ENCODE measurements at regions not wholly inside any gene's neighbourhood (a gene's known extent, or its start where the extent isn't known, plus 50 kb on each side); places are given as distances from the start of the nearest gene placed in this dataset.
A peak's percentile ranks its signal among the peaks of the same experiment; 100 is the strongest.

- DNase-seq (ENCODE audit: extremely low read depth in 1 of 11, low read depth in 9 of 11, low spot score in 4 of 11): no peak
Observed at GRCh38 chr16:65867276-65867960, 499.1 kb upstream of the CDH5 start.

- DNase-seq (ENCODE audit: extremely low read depth in 1 of 11, low read depth in 9 of 11, low spot score in 4 of 11): no peak
Observed at GRCh38 chr16:65863236-65863635, 503.3 kb upstream of the CDH5 start.

GRCh38 chr16:65861131-65861731 lies 505.3 kb upstream of the CDH5 start:
- no peak for DNase-seq (ENCODE audit: extremely low read depth in 1 of 11, low read depth in 9 of 11, low spot score in 4 of 11)

DNA sequence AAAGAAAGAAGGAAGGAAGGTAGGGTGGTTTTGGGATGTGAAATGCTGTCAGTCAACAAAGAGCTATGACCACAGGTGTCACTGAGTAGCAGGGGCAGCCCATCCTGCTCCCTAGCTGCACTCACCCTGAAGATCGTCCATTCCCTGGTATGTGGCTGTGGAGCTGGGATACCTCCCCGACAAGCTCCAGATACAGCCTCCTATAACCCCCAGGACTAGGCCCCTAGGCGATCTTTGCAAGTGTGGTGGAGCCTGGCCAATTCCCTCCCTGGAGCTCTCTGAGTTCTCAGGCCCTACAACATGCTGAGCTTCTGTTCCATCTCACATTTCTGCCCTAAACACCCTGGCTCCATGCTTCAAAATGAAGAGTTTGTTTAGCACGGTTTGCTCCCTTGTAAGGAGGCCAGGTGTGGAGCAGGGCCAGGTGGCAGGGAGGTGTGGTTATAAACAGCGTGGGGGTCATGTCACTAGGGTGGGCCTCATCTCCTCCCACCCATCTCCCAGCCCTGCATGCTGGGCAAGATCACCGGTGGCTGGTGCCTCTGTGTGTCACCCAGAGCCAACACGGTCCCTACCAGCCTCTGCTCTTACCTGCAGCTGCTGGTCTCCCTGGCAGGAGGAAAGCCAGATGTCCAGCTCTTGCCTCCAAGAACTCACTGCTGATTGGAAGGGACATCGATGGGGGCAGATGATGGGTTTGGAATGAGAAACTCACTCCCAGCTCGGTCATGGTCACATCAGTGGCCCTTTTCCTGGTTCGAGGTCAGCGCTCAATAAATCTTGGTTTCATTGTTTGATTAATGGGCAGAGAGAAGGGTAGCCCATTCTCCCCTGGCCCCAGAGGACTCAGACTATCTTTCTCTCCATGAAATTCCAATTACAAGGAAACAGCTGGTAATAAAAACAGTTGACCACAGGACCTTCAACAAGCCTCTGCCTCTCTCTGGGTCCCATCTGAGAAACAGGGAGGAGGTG lies 511.0 kb upstream of the CDH5 start:
- no peak for DNase-seq (ENCODE audit: extremely low read depth in 1 of 11, low read depth in 9 of 11, low spot score in 4 of 11)

- DNase-seq (ENCODE audit: extremely low read depth in 1 of 11, low read depth in 9 of 11, low spot score in 4 of 11): no peak
Observed at GRCh38 chr16:65846210-65846602, 520.3 kb upstream of the CDH5 start.

GRCh38 chr16:65845466-65846209 lies 520.9 kb upstream of the CDH5 start:
- DNase-seq (ENCODE audit: extremely low read depth in 1 of 11, low read depth in 9 of 11, low spot score in 4 of 11): no peak

DNA sequence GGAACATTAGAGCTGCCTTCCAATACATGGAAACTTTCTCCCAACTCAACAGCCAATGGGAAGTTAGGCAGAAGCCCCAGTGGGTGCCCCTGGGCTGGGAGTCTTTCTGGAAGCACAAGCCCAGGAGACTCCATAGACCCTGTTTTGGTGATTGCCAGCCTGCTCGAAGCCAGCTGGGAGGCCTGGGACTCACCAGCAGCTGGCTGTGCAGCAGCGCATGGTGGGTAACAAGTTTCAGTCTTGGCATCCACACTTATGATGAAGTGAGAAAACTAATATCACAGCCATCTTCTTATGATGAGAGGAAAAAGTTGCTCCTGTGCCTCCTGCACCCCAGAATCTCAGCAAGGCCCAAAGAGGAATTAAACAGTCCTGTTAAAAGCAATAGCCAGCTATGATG lies 522.5 kb upstream of the CDH5 start:
- DNase-seq (ENCODE audit: extremely low read depth in 1 of 11, low read depth in 9 of 11, low spot score in 4 of 11): no peak

DNA sequence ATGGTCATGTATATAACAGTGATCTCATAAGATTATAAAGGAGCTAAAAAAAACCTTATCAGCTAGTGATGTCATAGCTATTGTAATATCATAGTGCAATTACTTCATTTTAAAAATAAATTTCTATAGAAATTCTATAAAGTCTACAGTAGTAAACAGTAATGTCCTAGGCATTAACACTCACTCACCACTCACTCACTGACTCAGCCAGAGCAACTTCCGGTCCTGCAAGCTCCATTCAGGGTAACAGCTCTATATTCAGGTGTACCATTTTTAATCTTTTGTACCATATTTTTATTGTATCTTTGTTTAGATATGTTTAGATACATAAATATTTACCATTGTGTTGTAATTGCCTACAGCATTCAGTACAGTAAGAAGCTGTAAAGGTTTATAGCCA lies 524.4 kb upstream of the CDH5 start:
- no peak for DNase-seq (ENCODE audit: extremely low read depth in 1 of 11, low read depth in 9 of 11, low spot score in 4 of 11)

GRCh38 chr16:65838001-65838400 lies 528.5 kb upstream of the CDH5 start:
- no peak for DNase-seq (ENCODE audit: extremely low read depth in 1 of 11, low read depth in 9 of 11, low spot score in 4 of 11)

- DNase-seq (ENCODE audit: extremely low read depth in 1 of 11, low read depth in 9 of 11, low spot score in 4 of 11): no peak
Observed at GRCh38 chr16:65837464-65837863, 529.0 kb upstream of the CDH5 start.

DNA sequence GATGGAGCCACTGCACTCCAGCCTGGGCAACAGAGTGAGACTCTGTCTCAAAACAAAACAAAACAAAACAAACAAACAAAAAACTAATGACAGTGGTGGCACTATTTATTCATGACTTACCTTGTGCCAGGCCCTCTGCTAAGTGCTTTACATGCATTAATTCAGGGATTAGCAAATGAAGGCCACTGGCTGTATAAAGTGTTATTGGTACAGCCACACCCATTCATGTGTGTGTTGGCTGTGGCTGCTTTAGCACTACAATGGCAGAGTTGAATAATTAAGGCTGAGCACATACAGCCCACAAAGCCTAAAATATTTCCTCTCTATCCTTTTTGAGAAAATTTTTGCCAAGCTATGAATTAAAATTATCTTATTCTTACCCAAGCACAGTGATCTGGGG lies 531.8 kb upstream of the CDH5 start:
- DNase-seq (ENCODE audit: extremely low read depth in 1 of 11, low read depth in 9 of 11, low spot score in 4 of 11): no peak

DNA sequence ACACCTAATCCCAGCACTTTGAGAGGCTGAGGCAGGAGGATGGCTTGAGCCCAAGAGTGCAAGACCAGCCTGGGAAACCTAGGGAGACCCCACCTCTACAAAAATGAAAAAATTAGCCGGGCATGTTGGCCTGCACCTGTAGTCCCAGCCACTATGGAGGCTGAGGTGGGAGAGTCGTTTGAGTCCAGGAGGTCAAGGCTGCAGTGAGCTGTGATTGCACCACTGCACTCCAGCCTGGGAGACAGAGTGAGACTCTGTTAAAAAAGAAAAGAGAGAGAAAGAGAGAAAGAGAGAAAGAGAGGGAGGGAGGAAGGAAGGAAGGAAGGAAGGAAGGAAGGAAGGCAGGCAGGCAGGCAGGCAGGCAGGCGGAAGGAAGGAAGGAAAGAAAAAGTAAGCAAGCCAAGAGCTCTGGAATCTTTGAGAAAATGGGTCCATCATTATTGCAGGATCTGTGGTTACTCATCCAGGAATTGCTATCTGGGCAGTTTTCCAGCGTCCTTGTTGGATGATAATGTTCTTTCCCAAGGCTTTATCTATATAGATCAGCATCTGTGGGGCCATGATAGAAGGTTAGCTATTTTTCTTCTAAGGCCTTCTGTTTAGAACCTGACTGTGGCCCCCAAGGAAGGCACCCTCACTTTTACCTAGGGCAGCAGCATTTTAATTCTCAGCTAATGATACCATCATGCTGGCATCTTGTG lies 533.2 kb upstream of the CDH5 start:
- DNase-seq (ENCODE audit: extremely low read depth in 1 of 11, low read depth in 9 of 11, low spot score in 4 of 11): no peak

- DNase-seq (ENCODE audit: extremely low read depth in 1 of 11, low read depth in 9 of 11, low spot score in 4 of 11): no peak
Observed at GRCh38 chr16:65832679-65833078, 533.8 kb upstream of the CDH5 start.

GRCh38 chr16:65831903-65832666 lies 534.4 kb upstream of the CDH5 start:
- DNase-seq (ENCODE audit: extremely low read depth in 1 of 11, low read depth in 9 of 11, low spot score in 4 of 11): no peak

- no peak for DNase-seq (ENCODE audit: extremely low read depth in 1 of 11, low read depth in 9 of 11, low spot score in 4 of 11)
Observed at GRCh38 chr16:65829076-65829475, 537.4 kb upstream of the CDH5 start.

DNA sequence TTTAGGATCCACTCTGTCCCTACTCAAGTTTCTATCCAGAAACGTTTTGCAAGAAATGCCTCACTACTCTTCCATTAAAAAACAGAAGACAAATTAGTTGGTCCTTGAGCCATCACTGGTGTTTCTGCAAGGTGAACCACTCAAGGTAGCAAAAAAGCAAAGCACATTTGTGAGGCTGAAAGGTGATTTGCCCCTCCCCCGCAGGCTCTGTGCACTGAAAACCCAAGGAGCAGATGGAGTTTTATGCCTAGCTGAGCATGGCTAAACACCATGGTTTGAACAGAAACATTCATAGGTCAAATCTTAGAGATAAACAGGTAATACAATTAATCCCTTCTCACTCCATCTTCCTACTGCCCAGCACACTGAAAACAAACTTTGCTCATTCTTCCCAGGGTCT lies 538.2 kb upstream of the CDH5 start:
- DNase-seq (ENCODE audit: extremely low read depth in 1 of 11, low read depth in 9 of 11, low spot score in 4 of 11): peak in 3 of 11 donors; percentile 7 to 15 (median 14)

DNA sequence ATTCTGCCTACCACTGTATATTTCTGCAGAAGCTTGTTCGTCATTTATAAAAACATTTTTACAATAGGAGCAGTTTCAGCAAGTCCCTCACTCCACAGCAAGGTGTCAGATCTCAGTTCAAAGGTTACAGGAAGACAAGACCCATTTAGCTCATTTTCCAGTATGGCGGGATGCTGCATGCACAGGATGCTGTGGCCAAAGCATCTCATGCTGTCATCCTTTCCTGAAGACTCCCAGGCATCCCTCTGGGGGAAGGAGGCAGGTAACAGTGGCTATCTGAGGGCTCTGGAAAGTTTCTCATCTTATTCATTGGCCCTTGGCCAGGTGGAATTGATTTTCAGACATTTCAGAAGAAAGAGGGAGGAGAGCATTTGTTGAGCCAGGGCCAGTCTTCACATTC lies 539.3 kb upstream of the CDH5 start:
- no peak for DNase-seq (ENCODE audit: extremely low read depth in 1 of 11, low read depth in 9 of 11, low spot score in 4 of 11)

DNA sequence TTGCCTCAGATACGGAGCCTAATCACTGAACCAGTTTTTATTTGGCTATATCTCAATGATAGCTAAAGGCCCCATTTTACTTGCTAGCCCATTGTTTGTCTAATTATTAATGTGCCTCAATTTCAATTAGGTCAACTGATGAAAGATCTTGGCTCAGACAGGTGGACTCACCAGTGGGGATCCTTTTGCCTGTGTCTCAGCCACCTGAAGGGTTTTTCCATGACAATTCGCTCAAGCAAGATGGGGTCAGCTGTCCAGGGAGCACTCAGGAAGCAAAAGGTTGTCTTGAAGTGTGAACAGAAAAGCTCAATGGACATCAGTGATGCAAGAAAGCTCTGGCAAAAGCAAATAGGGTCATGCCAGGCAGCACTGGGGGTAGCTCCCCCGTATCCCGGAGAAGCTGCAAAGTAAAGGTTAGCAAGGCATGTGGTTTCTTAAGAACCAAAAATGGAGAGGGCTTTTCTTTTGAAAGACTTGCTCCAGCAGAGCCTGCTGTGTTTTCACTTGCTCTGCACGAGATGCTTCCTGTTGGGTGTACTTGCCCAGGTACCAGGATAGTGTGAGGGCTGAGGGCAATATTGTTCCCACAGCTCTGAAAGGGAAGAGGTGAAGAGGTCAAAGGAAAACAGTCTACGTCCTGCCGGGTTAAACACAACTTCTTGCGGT lies 541.2 kb upstream of the CDH5 start:
- DNase-seq (ENCODE audit: extremely low read depth in 1 of 11, low read depth in 9 of 11, low spot score in 4 of 11): no peak

All from renal cortex interstitium (tissue), 11 donors.